Liver (tissue), 7 donors: ENCODE measurements at regions not wholly inside any gene's neighbourhood (a gene's known extent, or its start where the extent isn't known, plus 50 kb on each side); places are given as distances from the start of the nearest gene placed in this dataset.

Experiments
- DNase-seq: peaks from one replicate; pipeline ENCODE4 v3.0.0-alpha.2; 2017; ENCODE audit warnings: low spot score
- H3K27ac ChIP-seq, 2 donors: one replicate each; pipeline ENCODE4 v1.7.0; 2013; ENCODE audit warnings: inconsistent platforms in 2 of 2, low read length in 2 of 2, control low read depth in 1 of 2, low read depth in 1 of 2, mild to moderate bottlenecking in 1 of 2
- H3K27me3 ChIP-seq, 4 donors: one replicate each; pipeline versions ENCODE4 v1.6.1 to v1.7.0; 2013; ENCODE audit warnings: low read length in 3 of 4, inconsistent platforms in 1 of 4, mild to moderate bottlenecking in 1 of 4, moderate library complexity in 1 of 4; ENCODE audit not compliant: control insufficient read depth in 4 of 4, insufficient read depth in 4 of 4
- H3K36me3 ChIP-seq, 4 donors: one replicate each; pipeline versions ENCODE4 v1.6.1 to v1.7.0; 2013; ENCODE audit warnings: low read length in 3 of 4, mild to moderate bottlenecking in 3 of 4, low read depth in 1 of 4, moderate library complexity in 1 of 4; ENCODE audit not compliant: control insufficient read depth in 4 of 4, insufficient read depth in 3 of 4
- H3K4me1 ChIP-seq, 4 donors: one replicate each; pipeline versions ENCODE4 v1.6.1 to v1.7.0; 2013; ENCODE audit warnings: low read length in 3 of 4, mild to moderate bottlenecking in 3 of 4, moderate library complexity in 1 of 4; ENCODE audit not compliant: control insufficient read depth in 4 of 4, insufficient read depth in 4 of 4
- H3K4me3 ChIP-seq, 3 donors: one replicate each; pipeline versions ENCODE4 v1.6.1 to v1.7.0; 2013; ENCODE audit warnings: low read length in 3 of 3, control low read depth in 1 of 3, low read depth in 1 of 3, mild to moderate bottlenecking in 1 of 3
- H3K9ac ChIP-seq, 2 donors: one replicate each; pipeline ENCODE4 v1.7.0; 2013; ENCODE audit warnings: low read length in 2 of 2, mild to moderate bottlenecking in 2 of 2, moderate library complexity in 2 of 2, control low read depth in 1 of 2, low read depth in 1 of 2
- H3K9me3 ChIP-seq, 4 donors: one replicate each; pipeline versions ENCODE4 v1.6.1 to v1.7.0; 2013; ENCODE audit warnings: low read length in 3 of 4; ENCODE audit not compliant: control insufficient read depth in 4 of 4
- EGR1 ChIP-seq, 2 donors: IDR thresholded peaks; 2 replicates each; pipeline ENCODE4 v1.6.1; 2016 to 2018; ENCODE audit warnings: antibody characterized with exemption in 2 of 2, low read depth in 2 of 2
- FOXA1 ChIP-seq: IDR thresholded peaks from 2 replicates; pipeline ENCODE4 v1.6.1; 2016; ENCODE audit warnings: antibody characterized with exemption
- FOXA2 ChIP-seq: IDR thresholded peaks from 2 replicates; pipeline ENCODE4 v1.6.1; 2016; ENCODE audit warnings: antibody characterized with exemption
- GABPA ChIP-seq, 2 donors: IDR thresholded peaks in 1 of 2; conservative IDR thresholded peaks in 1 of 2; 2 replicates each; pipeline ENCODE4 v1.6.1; 2016; ENCODE audit warnings: antibody characterized with exemption in 2 of 2, mild to moderate bottlenecking in 1 of 2, moderate library complexity in 1 of 2
- HNF4A ChIP-seq, 2 donors: conservative IDR thresholded peaks; 2 replicates each; pipeline ENCODE4 v1.6.1; 2016; ENCODE audit warnings: antibody characterized with exemption in 2 of 2, mild to moderate bottlenecking in 2 of 2
- HNF4G ChIP-seq: IDR thresholded peaks from 2 replicates; pipeline ENCODE4 v1.6.1; 2016; ENCODE audit warnings: antibody characterized with exemption
- JUND ChIP-seq, 2 donors: IDR thresholded peaks; 2 replicates each; pipeline ENCODE4 v1.6.1; 2016; ENCODE audit warnings: antibody characterized with exemption in 2 of 2
- NR2F2 ChIP-seq: IDR thresholded peaks from 2 replicates; pipeline ENCODE4 v1.6.1; 2016; ENCODE audit warnings: antibody characterized with exemption
- RAD21 ChIP-seq, 2 donors: IDR thresholded peaks; 2 replicates each; pipeline ENCODE4 v1.6.1; 2016; ENCODE audit warnings: antibody characterized with exemption in 2 of 2, mild to moderate bottlenecking in 2 of 2
- RXRA ChIP-seq, 2 donors: IDR thresholded peaks; 2 replicates each; pipeline ENCODE4 v1.6.1; 2017 to 2018; ENCODE audit warnings: antibody characterized with exemption in 2 of 2, mild to moderate bottlenecking in 1 of 2
- SP1 ChIP-seq: IDR thresholded peaks from 2 replicates; pipeline ENCODE4 v1.6.1; 2018; ENCODE audit warnings: antibody characterized with exemption, mild to moderate bottlenecking
- TAF1 ChIP-seq: conservative IDR thresholded peaks from 2 replicates; pipeline ENCODE4 v1.6.1; 2016; ENCODE audit warnings: antibody characterized with exemption, mild to moderate bottlenecking
- YY1 ChIP-seq: IDR thresholded peaks from 2 replicates; pipeline ENCODE4 v1.6.1; 2016; ENCODE audit warnings: antibody characterized with exemption, mild to moderate bottlenecking
- TF ChIP-seq, protein P1 (sequence below): IDR thresholded peaks from 2 replicates; pipeline ENCODE4 v1.6.1; 2016; ENCODE audit warnings: antibody characterized with exemption
- TF ChIP-seq, protein P2 (sequence below): IDR thresholded peaks from 2 replicates; pipeline ENCODE4 v1.6.1; 2016; ENCODE audit warnings: antibody characterized with exemption
- TF ChIP-seq, protein P3 (sequence below): IDR thresholded peaks from 2 replicates; pipeline ENCODE4 v1.6.1; 2016; ENCODE audit warnings: antibody characterized with exemption
- TF ChIP-seq, protein P4 (sequence below): fragments of 150-350 bp; IDR thresholded peaks from 2 replicates; pipeline ENCODE4 v1.5.1; 2017; ENCODE audit warnings: improper control_type of control experiment, low read depth, low read length; ENCODE audit not compliant: missing input control
- TF ChIP-seq, protein P5 (sequence below): IDR thresholded peaks from 2 replicates; pipeline ENCODE4 v1.6.1; 2016; ENCODE audit warnings: antibody characterized with exemption, mild to moderate bottlenecking
- donor health status: healthy.
- donor health status: healthy.
- donor health status: healthy.
- donor health status: healthy.

DNA sequence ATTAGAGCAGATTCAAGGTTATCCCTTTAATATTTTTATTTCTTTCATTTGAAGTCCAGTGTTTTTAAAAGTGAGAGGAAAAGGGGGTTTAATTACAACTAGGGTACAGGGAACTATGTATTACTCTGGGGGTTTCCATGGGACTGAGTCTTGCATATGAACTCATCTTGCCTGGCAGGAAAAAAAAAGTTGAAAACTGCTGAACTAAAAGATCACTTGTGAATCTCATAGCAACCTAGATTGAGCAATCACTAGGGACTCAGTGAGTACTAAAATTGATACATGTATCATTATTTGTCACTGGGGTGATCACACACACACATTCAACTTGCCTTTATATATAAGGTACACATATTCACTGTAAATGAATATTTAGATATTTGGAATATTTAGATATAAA is 180.7 kb upstream of the SFRP2 start:
- TF ChIP-seq, protein P1, sequence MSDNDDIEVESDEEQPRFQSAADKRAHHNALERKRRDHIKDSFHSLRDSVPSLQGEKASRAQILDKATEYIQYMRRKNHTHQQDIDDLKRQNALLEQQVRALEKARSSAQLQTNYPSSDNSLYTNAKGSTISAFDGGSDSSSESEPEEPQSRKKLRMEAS, result no peak
- TF ChIP-seq HNF4A (conservative IDR thresholded peaks at IDR 0.05) (no peak), RXRA (IDR thresholded peaks at IDR 0.05) (no peak), JUND (IDR thresholded peaks at IDR 0.05) (no peak), EGR1 (IDR thresholded peaks at IDR 0.05; ENCODE audit: low read depth in 2 of 2) (no peak), TAF1 (no peak), RAD21 (IDR thresholded peaks at IDR 0.05) (no peak), NR2F2 (no peak), FOXA2 (no peak), SP1 (no peak), GABPA (IDR thresholded peaks at IDR 0.05 in 1 of 2, conservative IDR thresholded peaks at IDR 0.05 in 1 of 2) (no peak), FOXA1 (no peak), HNF4G (no peak), YY1 (no peak)
- TF ChIP-seq, protein P2, sequence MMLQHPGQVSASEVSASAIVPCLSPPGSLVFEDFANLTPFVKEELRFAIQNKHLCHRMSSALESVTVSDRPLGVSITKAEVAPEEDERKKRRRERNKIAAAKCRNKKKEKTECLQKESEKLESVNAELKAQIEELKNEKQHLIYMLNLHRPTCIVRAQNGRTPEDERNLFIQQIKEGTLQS, result no peak
- TF ChIP-seq, protein P3, sequence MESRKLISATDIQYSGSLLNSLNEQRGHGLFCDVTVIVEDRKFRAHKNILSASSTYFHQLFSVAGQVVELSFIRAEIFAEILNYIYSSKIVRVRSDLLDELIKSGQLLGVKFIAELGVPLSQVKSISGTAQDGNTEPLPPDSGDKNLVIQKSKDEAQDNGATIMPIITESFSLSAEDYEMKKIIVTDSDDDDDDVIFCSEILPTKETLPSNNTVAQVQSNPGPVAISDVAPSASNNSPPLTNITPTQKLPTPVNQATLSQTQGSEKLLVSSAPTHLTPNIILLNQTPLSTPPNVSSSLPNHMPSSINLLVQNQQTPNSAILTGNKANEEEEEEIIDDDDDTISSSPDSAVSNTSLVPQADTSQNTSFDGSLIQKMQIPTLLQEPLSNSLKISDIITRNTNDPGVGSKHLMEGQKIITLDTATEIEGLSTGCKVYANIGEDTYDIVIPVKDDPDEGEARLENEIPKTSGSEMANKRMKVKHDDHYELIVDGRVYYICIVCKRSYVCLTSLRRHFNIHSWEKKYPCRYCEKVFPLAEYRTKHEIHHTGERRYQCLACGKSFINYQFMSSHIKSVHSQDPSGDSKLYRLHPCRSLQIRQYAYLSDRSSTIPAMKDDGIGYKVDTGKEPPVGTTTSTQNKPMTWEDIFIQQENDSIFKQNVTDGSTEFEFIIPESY, result no peak
- TF ChIP-seq, protein P4, sequence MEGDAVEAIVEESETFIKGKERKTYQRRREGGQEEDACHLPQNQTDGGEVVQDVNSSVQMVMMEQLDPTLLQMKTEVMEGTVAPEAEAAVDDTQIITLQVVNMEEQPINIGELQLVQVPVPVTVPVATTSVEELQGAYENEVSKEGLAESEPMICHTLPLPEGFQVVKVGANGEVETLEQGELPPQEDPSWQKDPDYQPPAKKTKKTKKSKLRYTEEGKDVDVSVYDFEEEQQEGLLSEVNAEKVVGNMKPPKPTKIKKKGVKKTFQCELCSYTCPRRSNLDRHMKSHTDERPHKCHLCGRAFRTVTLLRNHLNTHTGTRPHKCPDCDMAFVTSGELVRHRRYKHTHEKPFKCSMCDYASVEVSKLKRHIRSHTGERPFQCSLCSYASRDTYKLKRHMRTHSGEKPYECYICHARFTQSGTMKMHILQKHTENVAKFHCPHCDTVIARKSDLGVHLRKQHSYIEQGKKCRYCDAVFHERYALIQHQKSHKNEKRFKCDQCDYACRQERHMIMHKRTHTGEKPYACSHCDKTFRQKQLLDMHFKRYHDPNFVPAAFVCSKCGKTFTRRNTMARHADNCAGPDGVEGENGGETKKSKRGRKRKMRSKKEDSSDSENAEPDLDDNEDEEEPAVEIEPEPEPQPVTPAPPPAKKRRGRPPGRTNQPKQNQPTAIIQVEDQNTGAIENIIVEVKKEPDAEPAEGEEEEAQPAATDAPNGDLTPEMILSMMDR, result no peak
- H3K4me1 ChIP-seq, result peaks cover 0 to 12% (median 3%) of the 10 kb centered on the region in 4 donors
- DNase-seq, result no peak
- no peaks in the 10 kb centered on the region for H3K36me3 ChIP-seq
- no peak overlapping the region for H3K9ac ChIP-seq
- no peak overlapping the region for H3K27ac ChIP-seq
- no peak overlapping the region for H3K4me3 ChIP-seq
- peaks cover under 1 to 3% (median 1%) of the 10 kb centered on the region in 4 donors for H3K9me3 ChIP-seq
- no peaks in the 10 kb centered on the region for H3K27me3 ChIP-seq

DNA sequence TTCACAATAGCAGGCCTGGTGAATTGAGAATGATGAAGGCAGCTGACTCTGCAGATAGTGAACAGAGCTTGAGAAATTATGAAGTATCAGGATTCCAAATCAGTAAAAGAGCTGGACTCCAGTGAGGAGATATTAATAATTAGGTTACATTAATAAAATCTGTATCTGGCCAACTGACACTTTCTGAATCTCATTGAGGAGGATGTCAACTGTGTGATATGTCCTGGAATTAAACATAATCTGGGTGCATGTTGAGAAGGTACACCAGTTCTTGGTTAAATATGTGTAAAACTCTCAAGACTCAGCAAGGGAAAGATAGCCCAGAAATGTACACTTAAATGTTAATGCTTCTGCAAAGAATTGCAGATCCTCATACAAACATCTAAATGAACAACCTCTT is 177.8 kb upstream of the SFRP2 start:
- no peak overlapping the region for H3K9ac ChIP-seq
- no peak for DNase-seq
- H3K27ac ChIP-seq, result no peak overlapping the region
- no peak overlapping the region for H3K4me3 ChIP-seq
- no peaks in the 10 kb centered on the region for H3K27me3 ChIP-seq
- TF ChIP-seq JUND (IDR thresholded peaks at IDR 0.05), result no peak
- no peak for TF ChIP-seq FOXA1
- TF ChIP-seq NR2F2, result no peak
- TF ChIP-seq GABPA (IDR thresholded peaks at IDR 0.05 in 1 of 2, conservative IDR thresholded peaks at IDR 0.05 in 1 of 2), result no peak
- TF ChIP-seq YY1, result no peak
- no peak for TF ChIP-seq HNF4A (conservative IDR thresholded peaks at IDR 0.05)
- no peak for TF ChIP-seq TAF1
- TF ChIP-seq, protein P5, sequence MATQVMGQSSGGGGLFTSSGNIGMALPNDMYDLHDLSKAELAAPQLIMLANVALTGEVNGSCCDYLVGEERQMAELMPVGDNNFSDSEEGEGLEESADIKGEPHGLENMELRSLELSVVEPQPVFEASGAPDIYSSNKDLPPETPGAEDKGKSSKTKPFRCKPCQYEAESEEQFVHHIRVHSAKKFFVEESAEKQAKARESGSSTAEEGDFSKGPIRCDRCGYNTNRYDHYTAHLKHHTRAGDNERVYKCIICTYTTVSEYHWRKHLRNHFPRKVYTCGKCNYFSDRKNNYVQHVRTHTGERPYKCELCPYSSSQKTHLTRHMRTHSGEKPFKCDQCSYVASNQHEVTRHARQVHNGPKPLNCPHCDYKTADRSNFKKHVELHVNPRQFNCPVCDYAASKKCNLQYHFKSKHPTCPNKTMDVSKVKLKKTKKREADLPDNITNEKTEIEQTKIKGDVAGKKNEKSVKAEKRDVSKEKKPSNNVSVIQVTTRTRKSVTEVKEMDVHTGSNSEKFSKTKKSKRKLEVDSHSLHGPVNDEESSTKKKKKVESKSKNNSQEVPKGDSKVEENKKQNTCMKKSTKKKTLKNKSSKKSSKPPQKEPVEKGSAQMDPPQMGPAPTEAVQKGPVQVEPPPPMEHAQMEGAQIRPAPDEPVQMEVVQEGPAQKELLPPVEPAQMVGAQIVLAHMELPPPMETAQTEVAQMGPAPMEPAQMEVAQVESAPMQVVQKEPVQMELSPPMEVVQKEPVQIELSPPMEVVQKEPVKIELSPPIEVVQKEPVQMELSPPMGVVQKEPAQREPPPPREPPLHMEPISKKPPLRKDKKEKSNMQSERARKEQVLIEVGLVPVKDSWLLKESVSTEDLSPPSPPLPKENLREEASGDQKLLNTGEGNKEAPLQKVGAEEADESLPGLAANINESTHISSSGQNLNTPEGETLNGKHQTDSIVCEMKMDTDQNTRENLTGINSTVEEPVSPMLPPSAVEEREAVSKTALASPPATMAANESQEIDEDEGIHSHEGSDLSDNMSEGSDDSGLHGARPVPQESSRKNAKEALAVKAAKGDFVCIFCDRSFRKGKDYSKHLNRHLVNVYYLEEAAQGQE, result no peak
- TF ChIP-seq, protein P3, result no peak
- TF ChIP-seq, protein P2, result no peak
- TF ChIP-seq EGR1 (IDR thresholded peaks at IDR 0.05; ENCODE audit: low read depth in 2 of 2), result no peak
- no peak for TF ChIP-seq HNF4G
- no peaks in the 10 kb centered on the region for H3K9me3 ChIP-seq
- H3K36me3 ChIP-seq, result no peaks in the 10 kb centered on the region
- peaks cover 0 to 2% (median 0%) of the 10 kb centered on the region in 4 donors for H3K4me1 ChIP-seq
